ENCODE measurements at regions not wholly inside any gene's neighbourhood (a gene's known extent, or its start where the extent isn't known, plus 50 kb on each side); places are given as distances from the start of the nearest gene placed in this dataset.

GRCh38 chr1:222865718-222866117 is 50.9 kb downstream of the DISP1 start:
- H3K27ac ChIP-seq = no peak overlapping the region
- no peak for TF ChIP-seq ZFX (IDR thresholded peaks at IDR 0.05)
- TF ChIP-seq, protein P1, sequence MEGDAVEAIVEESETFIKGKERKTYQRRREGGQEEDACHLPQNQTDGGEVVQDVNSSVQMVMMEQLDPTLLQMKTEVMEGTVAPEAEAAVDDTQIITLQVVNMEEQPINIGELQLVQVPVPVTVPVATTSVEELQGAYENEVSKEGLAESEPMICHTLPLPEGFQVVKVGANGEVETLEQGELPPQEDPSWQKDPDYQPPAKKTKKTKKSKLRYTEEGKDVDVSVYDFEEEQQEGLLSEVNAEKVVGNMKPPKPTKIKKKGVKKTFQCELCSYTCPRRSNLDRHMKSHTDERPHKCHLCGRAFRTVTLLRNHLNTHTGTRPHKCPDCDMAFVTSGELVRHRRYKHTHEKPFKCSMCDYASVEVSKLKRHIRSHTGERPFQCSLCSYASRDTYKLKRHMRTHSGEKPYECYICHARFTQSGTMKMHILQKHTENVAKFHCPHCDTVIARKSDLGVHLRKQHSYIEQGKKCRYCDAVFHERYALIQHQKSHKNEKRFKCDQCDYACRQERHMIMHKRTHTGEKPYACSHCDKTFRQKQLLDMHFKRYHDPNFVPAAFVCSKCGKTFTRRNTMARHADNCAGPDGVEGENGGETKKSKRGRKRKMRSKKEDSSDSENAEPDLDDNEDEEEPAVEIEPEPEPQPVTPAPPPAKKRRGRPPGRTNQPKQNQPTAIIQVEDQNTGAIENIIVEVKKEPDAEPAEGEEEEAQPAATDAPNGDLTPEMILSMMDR (conservative IDR thresholded peaks at IDR 0.05) = no peak

- no peak overlapping the region for H3K27ac ChIP-seq
- TF ChIP-seq ZFX (IDR thresholded peaks at IDR 0.05) = no peak
- TF ChIP-seq, protein P1 (conservative IDR thresholded peaks at IDR 0.05) = no peak
These were observed 52.5 kb downstream of the DISP1 start for GRCh38 chr1:222867316-222867715.

DNA sequence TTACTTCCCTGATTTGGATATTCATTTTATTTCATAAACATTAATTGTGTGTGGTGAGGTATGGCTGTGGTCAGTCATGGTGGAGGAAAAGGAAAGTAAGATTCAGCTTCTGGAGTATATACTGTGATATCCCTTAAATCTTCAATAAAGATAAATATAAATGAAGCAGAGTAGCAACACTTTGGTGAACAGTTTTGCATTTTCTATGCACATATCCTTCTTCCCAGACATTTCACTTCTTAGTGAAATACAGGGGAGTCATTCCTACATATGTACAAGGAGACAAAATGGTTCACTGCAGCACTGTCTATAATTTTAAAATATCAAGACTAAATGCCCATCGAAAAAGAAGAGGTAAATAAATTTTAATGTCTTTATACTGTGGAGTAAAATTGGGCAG is 61.3 kb downstream of the DISP1 start:
- H3K27ac ChIP-seq = no peak overlapping the region
- TF ChIP-seq, protein P1 (conservative IDR thresholded peaks at IDR 0.05) = no peak
- no peak for TF ChIP-seq ZFX (IDR thresholded peaks at IDR 0.05)

- TF ChIP-seq, protein P1 (conservative IDR thresholded peaks at IDR 0.05) = no peak
- no peak for TF ChIP-seq ZFX (IDR thresholded peaks at IDR 0.05)
- no peak overlapping the region for H3K27ac ChIP-seq
These were observed 63.0 kb downstream of the DISP1 start for GRCh38 chr1:222877854-222878253.

GRCh38 chr1:222880587-222880986 is 65.7 kb downstream of the DISP1 start:
- TF ChIP-seq ZFX (IDR thresholded peaks at IDR 0.05) = no peak
- TF ChIP-seq, protein P1 (conservative IDR thresholded peaks at IDR 0.05) = no peak
- H3K27ac ChIP-seq = no peak overlapping the region

- no peak overlapping the region for H3K27ac ChIP-seq
These were observed 71.5 kb downstream of the DISP1 start for GRCh38 chr1:222886194-222886854.

DNA sequence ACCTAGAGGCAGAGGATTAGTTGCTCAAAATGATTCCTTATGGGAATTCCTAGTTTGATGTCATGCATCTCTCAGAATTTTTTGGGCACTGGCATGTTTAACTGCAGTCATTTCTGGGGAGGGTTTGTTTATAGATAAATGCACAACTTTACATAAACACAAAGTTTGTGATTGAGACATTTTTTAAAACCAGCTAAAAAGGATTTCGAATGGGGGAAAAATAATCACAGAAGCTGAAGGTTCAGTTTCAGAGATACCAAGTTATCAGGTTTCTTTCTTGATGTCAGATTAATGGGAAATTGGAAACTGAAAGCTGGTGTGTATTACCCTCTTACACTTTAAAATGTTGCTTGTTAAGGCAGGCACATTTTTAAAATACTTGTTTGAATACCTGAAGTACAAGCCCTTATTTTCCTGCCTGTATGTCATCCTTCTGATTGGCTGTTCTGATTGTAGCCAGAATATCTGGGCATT is 72.1 kb downstream of the DISP1 start:
- no peak overlapping the region for H3K27ac ChIP-seq
- no peak for TF ChIP-seq ZFX (IDR thresholded peaks at IDR 0.05)
- TF ChIP-seq, protein P1 (conservative IDR thresholded peaks at IDR 0.05) = no peak

More at GRCh38 chr1:222886194-222886854, 71.5 kb downstream of the DISP1 start:
- no peak for TF ChIP-seq ZFX (IDR thresholded peaks at IDR 0.05)
- TF ChIP-seq, protein P1 (conservative IDR thresholded peaks at IDR 0.05) = no peak
